Stomach (tissue), 4 donors: ENCODE measurements at regions not wholly inside any gene's neighbourhood (a gene's known extent, or its start where the extent isn't known, plus 50 kb on each side); places are given as distances from the start of the nearest gene placed in this dataset.

ENCODE experiments used
- POLR2A ChIP-seq, 4 donors: fragments of 450-650 bp; IDR thresholded peaks; one replicate each; pipeline ENCODE4 v1.6.1; 2016; ENCODE audit warnings: antibody characterized with exemption in 4 of 4, control low read depth in 2 of 4, mild to moderate bottlenecking in 1 of 4, moderate library complexity in 1 of 4
- POLR2AphosphoS5 ChIP-seq, 3 donors: sonication (generic); formaldehyde crosslinking; IDR thresholded peaks; one replicate each; pipeline ENCODE4 v1.6.1; 2016; ENCODE audit warnings: antibody characterized with exemption in 3 of 3
- TF ChIP-seq, protein P1 (sequence below), 7 experiments: fragments of 450-650 bp in 4 of 7; fragments of 200-600 bp in 3 of 7; sonication (generic) in 3 of 7; IDR thresholded peaks; one replicate each; pipeline ENCODE4 v1.5.1; 2016 to 2019; ENCODE audit warnings: antibody characterized with exemption in 7 of 7, control low read depth in 2 of 7, mild to moderate bottlenecking in 1 of 7

GRCh38 chr12:132406493-132407450, 77.4 kb upstream of the GALNT9 start:
- TF ChIP-seq POLR2AphosphoS5 (IDR thresholded peaks at IDR 0.05): no peak
- TF ChIP-seq, protein P1, sequence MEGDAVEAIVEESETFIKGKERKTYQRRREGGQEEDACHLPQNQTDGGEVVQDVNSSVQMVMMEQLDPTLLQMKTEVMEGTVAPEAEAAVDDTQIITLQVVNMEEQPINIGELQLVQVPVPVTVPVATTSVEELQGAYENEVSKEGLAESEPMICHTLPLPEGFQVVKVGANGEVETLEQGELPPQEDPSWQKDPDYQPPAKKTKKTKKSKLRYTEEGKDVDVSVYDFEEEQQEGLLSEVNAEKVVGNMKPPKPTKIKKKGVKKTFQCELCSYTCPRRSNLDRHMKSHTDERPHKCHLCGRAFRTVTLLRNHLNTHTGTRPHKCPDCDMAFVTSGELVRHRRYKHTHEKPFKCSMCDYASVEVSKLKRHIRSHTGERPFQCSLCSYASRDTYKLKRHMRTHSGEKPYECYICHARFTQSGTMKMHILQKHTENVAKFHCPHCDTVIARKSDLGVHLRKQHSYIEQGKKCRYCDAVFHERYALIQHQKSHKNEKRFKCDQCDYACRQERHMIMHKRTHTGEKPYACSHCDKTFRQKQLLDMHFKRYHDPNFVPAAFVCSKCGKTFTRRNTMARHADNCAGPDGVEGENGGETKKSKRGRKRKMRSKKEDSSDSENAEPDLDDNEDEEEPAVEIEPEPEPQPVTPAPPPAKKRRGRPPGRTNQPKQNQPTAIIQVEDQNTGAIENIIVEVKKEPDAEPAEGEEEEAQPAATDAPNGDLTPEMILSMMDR (IDR thresholded peaks at IDR 0.05): no peak
- TF ChIP-seq POLR2A (IDR thresholded peaks at IDR 0.05): no peak
